Activated effector memory CD4-positive, alpha-beta T cell treated with anti-CD3 and anti-CD28 coated beads, Interleukin-2, amount 50 U/mL, for 16 hours (primary cell): ENCODE measurements at regions not wholly inside any gene's neighbourhood (a gene's known extent, or its start where the extent isn't known, plus 50 kb on each side); places are given as distances from the start of the nearest gene placed in this dataset.

Experiments used
- DNase-seq: peaks from one replicate; pipeline ENCODE4 v3.0.0-alpha.2; 2020

DNA sequence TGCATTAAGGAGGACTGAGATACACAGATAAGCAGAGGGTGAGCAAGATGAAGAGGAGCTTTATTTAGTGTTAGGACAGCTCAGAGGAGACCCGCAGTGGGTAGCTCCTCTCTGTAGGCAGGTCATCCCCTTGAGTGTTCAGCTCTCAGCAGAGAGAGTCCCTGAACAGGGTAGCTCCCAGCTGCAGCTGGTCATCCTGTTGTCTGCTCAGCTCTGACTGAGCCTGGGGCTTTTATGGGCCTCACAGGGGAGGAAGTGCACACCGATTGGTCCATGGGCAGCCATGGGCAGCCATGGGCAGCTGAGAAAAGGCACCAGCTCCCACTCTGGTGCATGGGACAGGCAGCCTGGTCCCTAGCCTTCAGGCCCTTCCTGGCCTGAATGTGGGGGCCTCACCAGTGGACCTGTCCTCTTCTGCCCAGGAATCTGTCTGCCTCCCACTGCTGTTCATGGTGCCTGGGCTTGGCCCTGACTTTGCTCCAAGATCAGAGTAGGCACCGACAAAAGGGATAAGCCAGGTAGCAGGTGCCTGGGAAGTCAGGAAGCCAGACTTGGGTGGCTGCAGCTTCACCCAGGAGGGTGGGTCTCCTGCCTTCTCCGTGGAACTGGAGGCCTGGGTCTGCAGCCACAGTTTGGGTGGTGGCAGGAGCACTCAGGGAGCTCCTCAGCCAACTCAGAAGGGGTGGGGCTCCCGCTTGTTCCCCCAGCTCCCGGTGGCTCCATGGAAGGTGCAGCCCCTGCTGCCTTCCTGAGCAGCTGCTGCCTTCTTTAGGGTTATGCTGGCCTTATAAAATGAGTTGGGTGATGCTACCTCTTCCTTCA, 54.7 kb downstream of the MYEOV start:
- DNase-seq = no peak

DNA sequence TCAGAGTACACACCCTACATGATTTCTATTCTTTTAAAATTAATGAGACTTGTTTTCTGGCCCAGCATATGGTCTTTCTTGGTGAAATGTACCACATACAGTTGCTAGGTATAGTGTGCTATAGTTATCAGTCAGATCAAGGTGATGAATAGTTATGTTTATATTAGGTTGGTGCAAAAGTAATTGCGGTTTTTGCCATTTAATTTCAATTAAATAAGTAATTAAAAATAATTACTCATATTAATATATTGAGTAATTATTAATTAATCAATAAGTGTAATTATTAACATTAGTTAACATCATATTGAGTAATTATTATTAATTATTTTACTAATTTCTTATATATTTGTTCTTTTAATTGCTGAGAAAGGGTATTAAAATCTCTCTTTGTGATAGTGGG, 56.1 kb downstream of the MYEOV start:
- no peak for DNase-seq

DNA sequence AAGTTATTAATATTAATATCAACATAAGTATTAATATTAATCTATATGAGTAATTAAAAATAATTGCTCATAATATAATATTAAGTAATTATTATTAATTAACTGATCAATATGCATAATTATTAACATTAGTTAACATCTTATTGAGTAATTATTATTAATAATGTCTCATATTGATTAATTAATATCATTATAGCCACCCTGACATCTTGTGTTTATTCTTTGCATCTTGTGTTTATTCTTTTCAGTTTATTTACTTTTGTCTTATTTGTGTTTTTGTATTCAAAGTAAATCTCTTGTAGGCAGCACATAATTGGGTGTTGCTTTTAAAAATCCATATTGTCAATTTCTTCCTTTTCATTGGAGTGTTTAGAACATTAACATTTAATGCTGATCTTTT, 56.6 kb downstream of the MYEOV start:
- DNase-seq = no peak

DNA sequence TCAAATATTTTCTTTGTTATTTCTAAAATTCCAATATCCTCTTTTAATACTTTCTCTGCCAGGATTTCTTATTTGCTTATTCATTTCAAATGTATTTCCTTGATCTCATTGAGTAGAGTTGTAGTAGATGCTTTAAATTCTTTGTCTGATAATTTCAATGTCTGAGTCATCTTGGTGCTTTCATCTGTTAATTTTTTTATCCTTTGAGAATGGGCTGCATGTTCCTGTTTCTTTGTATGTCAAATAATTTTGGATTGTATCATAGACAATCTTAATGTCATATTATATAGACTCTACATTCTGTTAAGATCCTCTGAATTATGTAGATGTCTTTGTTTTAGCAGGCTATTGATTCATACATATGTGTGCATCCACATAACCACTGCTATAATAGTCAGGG, 57.5 kb downstream of the MYEOV start:
- no peak for DNase-seq

DNA sequence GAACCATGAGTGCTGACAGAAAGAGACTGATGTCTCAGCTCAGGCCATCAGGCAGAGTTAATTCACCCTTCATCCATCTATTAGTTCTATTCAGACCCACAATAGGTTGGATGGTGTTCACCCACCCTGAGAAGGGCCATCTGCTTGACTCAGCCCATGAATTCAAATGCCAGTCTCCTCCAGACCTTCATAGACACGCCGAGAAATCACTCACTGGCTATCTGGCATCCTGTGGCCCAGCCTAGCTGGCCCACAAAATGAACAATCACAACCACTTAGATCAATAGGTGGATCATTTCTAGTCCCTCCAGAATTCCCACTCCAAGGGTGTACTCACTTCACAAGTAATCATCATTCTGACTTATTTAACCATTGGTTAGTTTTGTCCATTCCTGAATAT, 58.2 kb downstream of the MYEOV start:
- no peak for DNase-seq

DNA sequence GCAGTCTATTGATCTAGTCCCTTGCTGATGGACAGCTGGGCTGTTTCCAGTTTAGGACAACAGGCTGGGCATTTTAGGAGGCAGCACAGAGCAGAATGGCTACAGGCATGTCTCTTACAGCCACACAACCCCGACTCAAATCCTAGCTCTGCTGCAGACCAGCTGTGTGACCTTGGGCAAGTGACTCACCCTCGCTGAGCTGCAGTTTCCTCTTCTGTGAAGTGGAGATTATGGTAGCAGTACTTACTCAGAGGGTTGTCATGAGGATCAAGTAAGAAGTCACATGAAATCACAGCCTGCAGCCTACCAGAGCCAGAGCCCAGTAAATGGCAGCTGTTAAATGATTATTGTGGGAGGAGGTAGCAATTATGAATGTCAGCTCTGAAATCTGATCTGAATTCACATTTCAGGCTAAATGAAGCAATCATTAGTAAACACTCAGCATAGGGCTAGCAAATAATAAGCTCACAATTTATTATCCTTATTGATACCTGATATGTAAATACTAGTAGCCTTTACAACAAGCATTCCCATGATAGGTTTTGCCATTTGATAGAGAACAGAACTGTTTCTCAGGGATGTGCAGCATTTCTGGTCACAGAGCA, 58.9 kb downstream of the MYEOV start:
- DNase-seq = peak; percentile 74

DNA sequence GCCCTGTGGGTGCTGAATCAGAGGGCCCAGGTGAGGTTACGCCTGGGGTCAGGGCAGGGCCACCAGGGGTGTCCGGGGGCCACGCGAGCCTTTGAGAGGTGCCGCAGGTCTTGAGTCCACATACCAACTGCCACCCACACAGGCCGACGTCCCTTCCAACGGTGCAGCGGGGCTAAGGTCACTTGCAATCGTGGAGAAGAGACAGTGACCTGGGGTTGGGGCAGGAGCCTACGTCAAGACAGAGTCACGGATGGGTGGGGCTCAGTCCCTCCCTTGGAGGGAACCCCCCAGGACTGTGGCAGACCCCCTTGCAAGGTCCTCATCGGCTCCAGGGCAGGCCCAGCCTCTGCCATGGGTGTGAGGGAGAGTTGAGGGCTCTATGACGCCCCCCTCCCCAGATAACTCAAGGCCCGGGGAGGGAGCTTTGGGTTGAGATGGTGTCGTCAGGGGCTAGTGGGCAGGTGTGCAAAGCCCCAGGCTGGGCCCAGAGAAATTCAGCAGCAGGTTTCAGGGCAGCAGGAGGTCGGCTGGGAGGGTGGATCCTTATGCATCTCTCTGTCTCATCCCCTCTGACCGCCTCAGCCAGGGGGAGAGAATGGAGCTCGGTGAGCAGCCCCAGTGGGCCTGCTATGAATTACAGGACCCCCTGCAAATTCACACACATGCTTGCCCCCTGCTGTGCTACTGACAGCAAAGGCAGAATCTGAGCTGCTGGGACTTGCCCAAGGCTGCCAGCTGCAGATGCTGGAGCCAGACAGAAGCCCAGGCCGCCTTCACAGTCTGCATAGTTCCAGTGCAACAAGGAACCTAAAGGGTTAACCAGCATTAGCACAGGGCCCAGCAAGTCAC, 60.0 kb downstream of the MYEOV start:
- DNase-seq = peak; percentile 59

DNA sequence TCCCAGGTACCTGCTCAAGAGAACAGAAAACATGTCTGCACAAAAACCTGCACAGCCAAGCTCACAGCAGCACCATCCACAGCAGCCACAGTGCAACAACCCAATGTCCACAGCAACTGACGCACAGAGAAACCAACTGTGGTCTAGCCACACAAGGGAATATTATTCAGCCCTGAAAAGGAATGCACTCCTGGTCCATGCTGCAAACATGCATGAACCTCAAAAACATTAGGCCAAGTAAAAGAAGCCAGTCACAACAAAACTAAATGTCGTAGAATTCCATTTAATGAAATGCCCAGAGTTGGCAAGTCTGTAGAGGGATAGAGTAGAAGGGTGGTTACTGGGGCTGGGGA, 60.6 kb downstream of the MYEOV start:
- DNase-seq = no peak

DNA sequence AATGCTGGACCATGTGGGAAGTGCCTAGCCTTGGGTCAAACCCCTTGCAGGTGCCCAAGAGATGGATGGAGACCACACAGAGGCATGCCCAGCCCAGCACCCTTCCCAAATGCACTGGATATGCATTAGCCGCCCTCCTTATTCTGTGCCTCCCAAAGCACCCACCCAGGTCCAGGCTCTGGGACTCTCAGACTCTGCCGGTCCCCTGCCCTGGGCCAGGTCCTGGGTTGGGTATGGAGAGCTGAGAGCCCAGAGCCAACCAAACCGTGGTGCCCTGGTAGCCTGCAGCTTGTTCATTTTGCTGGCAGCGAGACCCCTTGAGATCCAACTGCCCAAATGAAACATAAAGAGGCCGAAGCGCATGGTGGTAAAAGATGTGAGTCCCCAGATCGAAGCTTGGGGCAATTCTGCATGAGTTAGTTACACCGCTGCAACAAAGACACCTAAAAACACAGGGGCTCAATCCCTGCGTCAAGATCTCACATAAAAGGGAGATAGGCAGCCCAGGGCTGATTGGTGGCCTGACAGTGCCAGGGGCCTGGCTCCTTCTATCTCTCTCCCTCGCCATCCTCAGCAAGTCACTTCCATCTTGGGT, 61.5 kb downstream of the MYEOV start:
- peak; percentile 52 for DNase-seq

DNA sequence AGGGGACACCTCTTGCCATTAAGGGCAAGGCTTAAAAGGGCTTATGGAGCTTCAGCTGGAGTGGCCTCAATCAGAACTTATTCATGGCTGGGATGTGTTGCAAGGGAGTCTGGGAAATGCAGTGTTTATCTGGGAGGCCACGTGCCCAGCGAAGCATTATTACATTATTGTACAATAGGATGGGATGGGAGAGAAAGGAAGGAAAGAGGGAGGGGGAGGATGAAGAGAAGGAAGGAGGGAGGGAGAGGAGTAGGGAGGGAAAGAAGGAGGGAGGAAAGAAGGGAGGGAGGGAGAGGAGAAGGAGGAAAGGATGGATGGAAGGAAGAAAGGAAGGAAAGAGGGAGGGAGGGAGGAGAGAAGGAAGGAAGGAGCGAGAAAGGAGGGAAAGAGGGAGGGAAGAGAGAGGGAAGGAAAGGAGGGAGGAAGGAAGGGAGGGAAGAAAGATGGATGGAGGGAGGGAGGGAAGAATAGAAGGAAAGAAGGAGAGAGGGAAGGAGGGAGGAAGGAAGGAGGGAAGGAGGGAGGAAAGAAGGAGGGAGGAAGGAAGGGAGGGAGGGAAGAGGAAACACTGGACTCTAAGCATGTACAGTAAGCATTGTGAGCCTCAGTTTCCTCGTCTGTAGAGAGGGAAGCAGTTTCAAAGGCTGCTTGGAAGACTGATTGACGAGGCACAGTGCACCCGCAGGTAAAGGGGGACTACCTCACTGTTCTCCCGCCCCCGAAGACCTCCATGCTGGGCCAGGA, 62.2 kb downstream of the MYEOV start:
- no peak for DNase-seq

DNA sequence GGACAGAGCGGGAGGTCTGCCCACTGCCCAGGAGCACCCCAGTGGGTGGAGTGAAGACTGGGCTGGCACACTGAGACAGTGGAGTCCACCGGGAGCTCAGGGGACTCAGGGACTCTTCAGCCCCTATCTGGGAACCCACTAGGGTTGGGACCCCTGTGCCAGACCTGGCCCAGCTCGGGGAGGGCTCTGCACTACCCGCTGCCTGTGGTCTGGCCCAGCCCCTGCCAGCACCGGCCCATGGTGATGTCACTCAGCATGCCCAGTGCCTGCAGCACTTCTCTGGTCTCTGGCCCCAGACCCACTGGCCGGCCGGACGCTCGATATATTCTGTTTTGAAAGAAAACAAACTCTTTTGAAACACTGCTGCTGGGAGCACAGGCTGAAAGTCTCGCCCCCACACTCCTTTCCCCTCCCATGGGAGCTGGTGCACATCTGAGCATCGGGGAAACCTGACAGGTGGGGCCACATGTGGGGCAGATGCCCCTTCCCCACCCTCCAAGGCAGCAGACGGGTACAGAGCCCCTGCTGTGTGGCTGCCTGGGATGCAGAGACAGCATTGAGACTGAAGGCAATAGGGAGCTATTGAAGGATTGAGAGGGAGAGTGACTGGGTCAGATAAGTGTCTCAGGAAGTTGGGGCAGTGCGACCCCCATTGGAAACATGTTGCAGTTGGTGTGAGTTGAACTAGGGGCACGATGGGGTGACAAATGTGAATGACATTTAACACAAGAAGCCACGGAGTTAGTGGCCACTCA, 62.9 kb downstream of the MYEOV start:
- DNase-seq = peak; percentile 53

DNA sequence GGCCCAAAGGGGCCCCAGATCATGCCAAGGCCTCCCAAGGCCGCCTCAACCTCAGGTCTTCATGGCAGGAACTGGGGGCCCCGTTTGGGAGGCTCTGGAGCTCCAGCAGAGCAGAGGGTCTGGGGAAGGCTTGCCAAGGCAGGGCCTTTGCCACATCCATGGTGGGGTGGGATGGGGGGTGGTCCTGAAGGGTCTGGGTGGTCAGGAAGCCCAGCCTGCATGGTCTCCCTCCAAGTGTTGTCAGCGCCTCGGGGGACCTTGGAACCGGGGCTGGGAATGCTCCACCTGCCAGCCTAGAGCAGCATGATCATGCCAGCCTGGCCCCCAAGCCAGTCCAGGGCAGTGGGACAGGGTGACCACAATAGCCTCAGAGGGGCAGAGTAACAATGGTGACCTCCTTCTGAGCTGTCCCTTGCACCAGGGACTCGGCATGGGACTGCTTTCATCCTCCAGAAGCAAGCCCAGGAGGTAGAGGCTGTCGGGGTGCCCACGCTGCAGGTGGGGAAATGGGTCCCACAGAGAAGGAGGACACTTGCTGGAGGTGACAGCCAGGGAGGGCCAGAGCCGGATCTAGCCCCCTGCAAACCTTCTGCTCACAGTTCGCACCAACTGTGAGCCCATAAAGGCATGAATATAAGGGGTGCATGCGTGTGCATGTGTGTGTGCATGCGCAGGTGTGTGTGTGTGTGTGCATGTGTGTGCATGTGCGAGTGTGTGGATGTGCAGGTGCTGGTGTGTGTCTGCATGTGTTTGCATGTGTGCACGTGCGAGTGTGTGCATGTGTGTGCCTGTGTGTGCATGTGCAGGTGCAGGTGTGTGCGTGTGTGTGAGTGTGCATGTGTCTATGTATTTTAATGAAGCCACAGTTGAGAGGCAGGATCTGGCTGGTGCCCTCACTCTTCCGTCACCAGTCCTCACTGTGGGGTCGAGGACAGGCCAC, 63.8 kb downstream of the MYEOV start:
- DNase-seq = peak; percentile 55

DNA sequence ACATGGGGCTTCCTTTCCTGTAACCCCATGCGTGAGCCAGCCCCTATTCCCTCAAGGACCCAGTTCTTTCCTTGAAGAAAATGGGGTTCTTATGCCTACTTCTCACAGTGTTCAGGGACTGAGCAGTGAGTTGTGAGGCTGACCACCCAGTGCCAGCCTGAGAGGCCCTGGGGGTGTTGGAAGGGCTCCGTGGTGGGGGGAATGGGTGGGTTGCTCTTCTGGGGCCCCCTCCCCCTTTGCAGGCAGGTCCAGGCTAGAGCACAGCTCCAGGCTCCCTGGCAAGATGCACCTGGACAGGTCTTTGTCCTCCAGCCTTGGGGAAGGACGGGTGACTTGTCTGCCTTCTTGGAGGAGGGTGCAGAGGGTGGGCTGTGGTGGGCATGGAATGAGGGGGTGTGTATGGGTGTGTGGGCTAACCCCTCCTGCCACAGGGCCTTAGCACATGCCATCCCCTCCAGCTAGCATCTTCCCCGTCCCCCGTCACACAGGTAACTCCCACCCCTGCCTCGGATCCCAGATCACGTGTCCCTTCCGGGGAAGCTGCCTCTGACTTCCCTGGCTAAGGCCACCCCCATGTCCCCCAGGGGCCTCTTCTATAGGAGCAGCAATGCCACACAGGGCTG, 64.6 kb downstream of the MYEOV start:
- DNase-seq = peak; percentile 57

DNA sequence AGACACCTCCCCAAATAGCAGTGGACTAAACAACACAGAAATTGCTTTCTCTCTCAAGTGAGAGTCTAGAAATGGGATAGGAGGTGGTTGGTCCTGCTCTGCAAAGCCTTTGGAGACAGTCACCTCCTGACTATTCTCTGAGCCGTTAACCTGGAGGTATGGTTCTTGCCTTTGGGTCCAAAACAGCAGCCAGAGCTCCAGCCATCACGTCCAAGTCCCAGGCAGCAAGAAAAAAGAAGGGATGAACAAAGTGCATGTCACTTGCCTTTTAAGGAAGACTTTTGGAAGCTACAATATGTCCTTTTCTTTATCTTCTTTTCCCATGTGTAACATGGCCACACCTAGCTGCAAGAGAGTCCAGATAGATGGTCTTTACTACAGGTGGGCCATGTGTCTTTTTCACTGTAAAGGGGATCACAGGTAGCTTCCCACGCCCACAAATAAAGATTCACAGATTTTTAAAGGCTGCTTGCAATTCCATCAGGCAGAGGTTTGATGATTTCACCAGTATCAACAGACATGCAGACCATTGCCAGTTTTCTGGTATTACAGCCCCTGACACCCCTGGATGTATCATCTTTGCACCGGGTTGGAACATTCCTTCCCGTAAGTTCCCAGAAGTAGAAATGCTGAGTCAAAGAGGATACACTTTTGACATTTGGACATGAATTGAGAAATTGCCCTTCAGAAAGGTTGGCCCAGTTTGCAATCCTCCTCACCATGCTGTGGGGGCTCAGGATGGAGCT, 66.0 kb downstream of the MYEOV start:
- DNase-seq = no peak

DNA sequence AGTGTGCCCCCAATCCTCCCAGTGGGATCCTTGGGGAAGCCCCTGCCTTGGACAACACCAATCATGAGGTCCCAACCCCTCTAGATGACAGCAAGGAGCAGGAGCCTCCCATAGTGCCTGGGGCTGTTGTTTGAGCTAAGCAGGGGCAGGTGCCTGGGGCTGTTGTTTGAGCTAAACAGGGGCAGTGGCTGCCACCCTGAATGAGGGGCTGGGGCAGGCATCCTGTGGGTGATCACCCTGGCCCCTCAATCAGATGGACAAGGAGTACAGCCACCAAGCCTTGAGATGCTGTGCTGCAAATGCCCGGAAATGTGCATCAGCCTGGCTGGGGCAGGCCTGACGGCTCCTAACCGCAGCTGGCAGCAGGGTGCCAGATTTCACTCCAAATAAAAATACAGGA, 66.7 kb downstream of the MYEOV start:
- no peak for DNase-seq

DNA sequence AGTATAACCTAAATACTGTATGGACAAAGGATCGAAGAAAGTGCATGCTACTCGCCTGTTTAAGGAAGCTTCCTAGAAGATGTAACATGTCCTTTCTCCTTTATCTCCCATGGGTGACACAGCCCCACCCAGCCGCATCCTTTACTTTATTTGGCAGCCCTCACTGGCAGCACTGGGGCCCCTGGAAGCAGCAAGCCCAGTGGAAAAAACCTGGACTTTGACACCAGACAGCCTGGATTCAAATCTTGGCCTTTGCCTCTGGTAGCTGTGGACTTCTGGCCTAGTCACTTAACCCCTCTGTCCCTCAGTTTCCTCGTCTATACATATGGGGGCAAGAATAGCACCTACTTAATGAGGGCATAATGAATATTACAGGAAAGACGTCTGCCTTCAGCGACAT, 67.1 kb downstream of the MYEOV start:
- peak; percentile 47 for DNase-seq

DNA sequence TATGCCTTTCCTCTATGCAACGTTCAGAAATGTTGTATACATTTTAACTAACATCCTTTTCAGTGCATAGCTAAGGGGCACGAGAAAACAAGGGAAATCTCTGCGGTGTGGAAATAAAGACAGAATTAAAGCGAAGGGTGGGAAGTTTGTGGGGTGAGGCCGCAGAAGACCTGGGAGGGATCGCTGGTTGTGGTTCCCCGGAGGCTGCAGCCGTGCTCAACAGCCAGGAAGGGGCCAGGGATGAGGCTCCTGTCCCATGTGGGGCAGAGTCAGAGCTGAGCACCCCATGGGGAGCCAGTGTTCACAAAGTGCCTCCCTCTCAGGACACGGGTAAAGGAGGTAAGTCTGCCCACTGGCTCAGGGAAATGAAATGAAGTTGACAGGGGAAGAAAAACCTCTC, 67.5 kb downstream of the MYEOV start:
- no peak for DNase-seq

DNA sequence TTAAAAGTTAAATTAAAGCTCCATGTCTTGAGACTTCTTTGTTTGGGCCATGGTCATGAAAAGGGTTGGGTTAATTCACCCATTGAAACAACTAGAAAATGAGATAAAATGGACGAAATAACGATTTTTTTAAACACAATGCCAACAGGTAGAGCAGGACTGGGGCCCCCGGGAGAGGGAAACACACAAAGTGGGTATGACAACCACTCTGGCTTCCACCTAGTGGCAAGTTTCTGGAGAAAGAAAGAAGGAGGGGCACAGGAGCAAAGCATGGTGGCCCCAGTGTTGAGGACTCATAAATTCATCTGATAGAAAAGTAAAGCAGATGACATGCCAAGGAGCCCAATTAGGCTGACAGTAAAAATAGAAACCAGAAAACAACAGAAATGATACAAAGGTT, 68.4 kb downstream of the MYEOV start:
- no peak for DNase-seq

DNA sequence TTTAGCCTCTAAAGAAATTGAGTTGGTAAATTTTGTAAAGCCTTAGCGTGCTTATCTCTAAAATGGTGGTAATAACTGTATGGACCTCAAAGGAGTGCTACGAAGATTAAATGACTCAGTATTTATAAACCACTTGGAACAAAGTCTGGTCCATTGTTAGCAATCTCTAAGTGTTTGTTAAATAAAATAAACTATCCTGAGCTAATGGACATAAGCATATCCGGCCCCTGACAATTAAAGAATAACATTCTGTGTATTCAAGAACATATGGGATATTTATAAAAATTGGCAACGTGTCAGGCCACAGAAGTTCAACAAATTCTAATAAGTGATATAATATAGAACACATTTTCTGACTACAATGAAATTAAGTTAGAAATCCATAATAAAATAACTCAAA, 71.0 kb downstream of the MYEOV start:
- DNase-seq = no peak

DNA sequence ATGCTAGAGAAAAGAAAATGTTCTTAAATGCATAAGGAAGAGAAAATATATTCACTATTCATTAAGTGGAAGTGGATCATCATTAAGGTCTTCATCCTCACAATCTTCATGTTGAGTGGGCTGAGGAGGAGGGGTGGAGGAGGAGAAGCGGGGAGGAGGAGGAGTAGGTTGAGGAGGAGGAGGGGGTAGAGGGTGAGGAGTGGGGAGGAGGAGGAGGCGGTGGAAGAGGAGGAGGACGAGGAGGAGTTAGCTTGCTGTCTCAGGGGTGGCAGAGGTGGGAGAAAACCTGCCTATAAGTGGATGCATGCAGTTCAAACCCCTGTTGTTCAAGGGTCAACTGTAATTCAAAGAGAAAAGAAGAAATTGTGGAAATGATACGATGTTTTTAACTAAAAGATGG, 71.6 kb downstream of the MYEOV start:
- DNase-seq = no peak
